HEK293 (cell line): ENCODE measurements at regions not wholly inside any gene's neighbourhood (a gene's known extent, or its start where the extent isn't known, plus 50 kb on each side); places are given as distances from the start of the nearest gene placed in this dataset.

Experiments
- CTCF ChIA-PET: fragments of 350-600 bp; formaldehyde crosslinking; extraction: SDS; loops from one replicate; lab custom pipeline; 2021; ENCODE audit warnings: antibody characterized with exemption; lab: Yijun Ruan, JAX
- POLR2A ChIA-PET: fragments of 300-600 bp; formaldehyde crosslinking; extraction: SDS; loops from one replicate; lab custom pipeline; 2020; ENCODE audit warnings: antibody characterized with exemption, inconsistent platforms; lab: Yijun Ruan, JAX
- H3K27ac ChIP-seq: fragments of 200-500 bp; sonication (Bioruptor generic); 2 replicates; pipeline ENCODE4 v1.5.1; 2014; ENCODE audit warnings: low read depth, low read length, control low read depth, inconsistent platforms; ENCODE audit errors: extremely low read depth
- H3K36me3 ChIP-seq, 2 experiments: fragments of 200-500 bp in 1 of 2; sonication (Bioruptor generic) in 1 of 2; 1 replicate in 1 of 2; 2 replicates in 1 of 2; pipeline ENCODE4 v1.5.1; 2014 to 2017; ENCODE audit warnings: inconsistent platforms in 2 of 2, low read length in 2 of 2; ENCODE audit not compliant: control insufficient read depth in 2 of 2, insufficient read depth in 1 of 2
- H3K4me1 ChIP-seq: fragments of 200-500 bp; sonication (Bioruptor generic); 2 replicates; pipeline ENCODE4 v1.5.1; 2014; ENCODE audit warnings: mild to moderate bottlenecking, low read length, inconsistent platforms; ENCODE audit not compliant: control insufficient read depth, insufficient read depth
- H3K4me3 ChIP-seq: 2 replicates; pipeline ENCODE4 v1.5.1; 2011; ENCODE audit warnings: low read depth, mild to moderate bottlenecking, control low read depth, low read length, moderate library complexity
- H3K9me3 ChIP-seq: fragments of 200-500 bp; sonication (Bioruptor generic); 2 replicates; pipeline ENCODE4 v1.5.1; 2014; ENCODE audit warnings: low read depth, low read length, inconsistent platforms; ENCODE audit not compliant: control insufficient read depth, insufficient read depth
- HOXD13 ChIP-seq: sonication (generic); formaldehyde crosslinking; IDR thresholded peaks from 2 replicates; pipeline ENCODE4 v1.8.0; 2022; ENCODE audit warnings: missing genetic modification reagents, borderline replicate concordance
- OSR2 ChIP-seq: fragments of 450-650 bp; formaldehyde crosslinking; IDR thresholded peaks from 2 replicates; pipeline ENCODE4 v1.5.1; 2016; ENCODE audit warnings: missing biosample characterization, missing genetic modification characterization
- PRDM1 ChIP-seq: fragments of 450-650 bp; formaldehyde crosslinking; IDR thresholded peaks from 2 replicates; pipeline ENCODE4; 2016; ENCODE audit warnings: missing biosample characterization, missing genetic modification characterization
- YY2 ChIP-seq: fragments of 450-650 bp; formaldehyde crosslinking; IDR thresholded peaks from 2 replicates; pipeline ENCODE4 v1.5.1; 2016; ENCODE audit warnings: missing biosample characterization, missing genetic modification characterization
- ZNF146 ChIP-seq: fragments of 450-650 bp; formaldehyde crosslinking; IDR thresholded peaks from 2 replicates; pipeline ENCODE4 v1.5.1; 2016; ENCODE audit warnings: missing biosample characterization, missing genetic modification characterization
- ZNF274 ChIP-seq, 2 experiments: fragments of 200-500 bp in 1 of 2; fragments of 450-650 bp in 1 of 2; sonication (Bioruptor generic) in 1 of 2; formaldehyde crosslinking in 1 of 2; IDR thresholded peaks; 2 replicates each; pipeline versions ENCODE4 v1.5.1 to v1.6.1; 2014 to 2016; ENCODE audit warnings: borderline replicate concordance in 1 of 2, inconsistent platforms in 1 of 2, low read length in 1 of 2, missing biosample characterization in 1 of 2, missing genetic modification characterization in 1 of 2
- ZNF324 ChIP-seq: fragments of 450-650 bp; formaldehyde crosslinking; IDR thresholded peaks from 2 replicates; pipeline ENCODE4 v1.5.1; 2016; ENCODE audit warnings: missing biosample characterization, missing genetic modification characterization
- ZNF560 ChIP-seq: fragments of 450-650 bp; formaldehyde crosslinking; IDR thresholded peaks from 2 replicates; pipeline ENCODE4 v1.5.1; 2017; ENCODE audit warnings: missing biosample characterization, missing genetic modification characterization, borderline replicate concordance
- ZNF707 ChIP-seq: fragments of 450-650 bp; formaldehyde crosslinking; IDR thresholded peaks from 2 replicates; pipeline ENCODE4 v1.5.1; 2016; ENCODE audit warnings: missing biosample characterization, missing genetic modification characterization
- TF ChIP-seq, protein P1 (sequence below): fragments of 450-650 bp; IDR thresholded peaks from 2 replicates; pipeline ENCODE4 v1.5.1; 2018; ENCODE audit warnings: missing biosample characterization, mild to moderate bottlenecking, missing genetic modification characterization
- TF ChIP-seq, protein P2 (sequence below): fragments of 450-650 bp; formaldehyde crosslinking; IDR thresholded peaks from 2 replicates; pipeline ENCODE4 v1.5.1; 2016; ENCODE audit warnings: missing biosample characterization, missing genetic modification characterization
- TF ChIP-seq, protein P3 (sequence below): fragments of 450-650 bp; formaldehyde crosslinking; IDR thresholded peaks from 2 replicates; pipeline ENCODE4 v1.5.1; 2016; ENCODE audit warnings: missing biosample characterization, missing genetic modification characterization
- TF ChIP-seq, protein P4 (sequence below): IDR thresholded peaks from 2 replicates; pipeline ENCODE4 v1.6.1; 2011; ENCODE audit warnings: mild to moderate bottlenecking, low read depth, low read length, borderline replicate concordance
- TF ChIP-seq, protein P5 (sequence below): fragments of 450-650 bp; formaldehyde crosslinking; IDR thresholded peaks from 2 replicates; pipeline ENCODE4 v1.5.1; 2016; ENCODE audit warnings: missing biosample characterization, missing genetic modification characterization
- TF ChIP-seq, protein P6 (sequence below): fragments of 450-650 bp; formaldehyde crosslinking; IDR thresholded peaks from 2 replicates; pipeline ENCODE4 v1.5.1; 2017; ENCODE audit warnings: missing biosample characterization, missing genetic modification characterization
- TF ChIP-seq, protein P7 (sequence below): fragments of 450-650 bp; formaldehyde crosslinking; IDR thresholded peaks from 2 replicates; pipeline ENCODE4 v1.5.1; 2016; ENCODE audit warnings: missing biosample characterization, missing genetic modification characterization, borderline replicate concordance

DNA sequence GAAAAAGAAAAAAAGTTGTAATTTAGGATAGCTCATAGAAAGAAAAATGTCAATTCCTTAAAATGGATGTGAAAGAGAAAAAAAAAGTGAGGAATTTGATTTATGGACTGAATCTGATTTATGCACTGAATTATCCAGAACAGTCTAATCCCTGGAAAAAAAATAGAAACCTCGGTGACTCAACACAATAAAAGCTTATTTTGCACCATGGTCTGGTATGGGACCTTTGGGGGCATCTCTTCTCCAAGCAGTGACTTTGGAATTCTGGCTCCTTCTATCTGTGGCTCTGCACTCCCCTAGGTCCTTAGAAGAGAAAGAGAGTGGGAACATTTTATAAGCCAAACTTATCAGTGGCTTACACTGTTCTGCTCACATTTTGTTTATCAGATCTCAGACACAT is 471.7 kb upstream of the B3GALT2 start:
- no peaks in the 10 kb centered on the region; the same call in 1 of the 2 replicates for H3K9me3 ChIP-seq
- H3K27ac ChIP-seq = no peak overlapping the region
- no peak overlapping the region for H3K4me3 ChIP-seq
- TF ChIP-seq OSR2 (no peak), HOXD13 (CRISPR knock-in tag) (no peak)
- TF ChIP-seq, protein P1, sequence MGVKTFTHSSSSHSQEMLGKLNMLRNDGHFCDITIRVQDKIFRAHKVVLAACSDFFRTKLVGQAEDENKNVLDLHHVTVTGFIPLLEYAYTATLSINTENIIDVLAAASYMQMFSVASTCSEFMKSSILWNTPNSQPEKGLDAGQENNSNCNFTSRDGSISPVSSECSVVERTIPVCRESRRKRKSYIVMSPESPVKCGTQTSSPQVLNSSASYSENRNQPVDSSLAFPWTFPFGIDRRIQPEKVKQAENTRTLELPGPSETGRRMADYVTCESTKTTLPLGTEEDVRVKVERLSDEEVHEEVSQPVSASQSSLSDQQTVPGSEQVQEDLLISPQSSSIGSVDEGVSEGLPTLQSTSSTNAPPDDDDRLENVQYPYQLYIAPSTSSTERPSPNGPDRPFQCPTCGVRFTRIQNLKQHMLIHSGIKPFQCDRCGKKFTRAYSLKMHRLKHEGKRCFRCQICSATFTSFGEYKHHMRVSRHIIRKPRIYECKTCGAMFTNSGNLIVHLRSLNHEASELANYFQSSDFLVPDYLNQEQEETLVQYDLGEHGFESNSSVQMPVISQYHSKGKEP = no peak
- H3K4me1 ChIP-seq = no peaks in the 10 kb centered on the region
- ChIA-PET POLR2A (no interaction called here), CTCF (no interaction called here)
- no peaks in the 10 kb centered on the region for H3K36me3 ChIP-seq

DNA sequence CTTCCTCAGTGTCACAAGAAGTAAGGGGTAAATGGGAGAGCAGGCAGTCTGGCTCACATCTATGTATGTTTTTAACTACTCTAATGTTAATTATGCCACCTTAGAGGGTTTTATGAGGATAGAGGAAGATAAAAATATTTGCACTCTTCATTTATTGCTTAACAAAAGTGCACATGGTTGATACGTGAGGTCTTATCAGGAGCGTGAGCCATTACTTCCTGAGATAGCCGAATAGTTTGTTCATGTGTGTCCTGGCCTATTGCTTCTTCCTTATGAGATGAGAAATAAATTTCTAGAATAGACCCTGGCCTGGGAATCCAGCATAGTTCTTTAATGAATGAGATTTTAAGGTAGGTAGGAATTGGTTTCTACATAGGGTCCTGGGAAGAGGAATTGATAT is 471.1 kb upstream of the B3GALT2 start:
- ChIA-PET CTCF (no interaction called here), POLR2A (no interaction called here)
- Histone ChIP-seq H3K9me3 (no peaks in the 10 kb centered on the region; the same call in 1 of the 2 replicates), H3K4me1 (no peaks in the 10 kb centered on the region), H3K27ac (no peak overlapping the region), H3K4me3 (no peak overlapping the region), H3K36me3 (no peaks in the 10 kb centered on the region)
- TF ChIP-seq ZNF324 (tag by site-specific recombination) = no peak
- TF ChIP-seq, protein P2, sequence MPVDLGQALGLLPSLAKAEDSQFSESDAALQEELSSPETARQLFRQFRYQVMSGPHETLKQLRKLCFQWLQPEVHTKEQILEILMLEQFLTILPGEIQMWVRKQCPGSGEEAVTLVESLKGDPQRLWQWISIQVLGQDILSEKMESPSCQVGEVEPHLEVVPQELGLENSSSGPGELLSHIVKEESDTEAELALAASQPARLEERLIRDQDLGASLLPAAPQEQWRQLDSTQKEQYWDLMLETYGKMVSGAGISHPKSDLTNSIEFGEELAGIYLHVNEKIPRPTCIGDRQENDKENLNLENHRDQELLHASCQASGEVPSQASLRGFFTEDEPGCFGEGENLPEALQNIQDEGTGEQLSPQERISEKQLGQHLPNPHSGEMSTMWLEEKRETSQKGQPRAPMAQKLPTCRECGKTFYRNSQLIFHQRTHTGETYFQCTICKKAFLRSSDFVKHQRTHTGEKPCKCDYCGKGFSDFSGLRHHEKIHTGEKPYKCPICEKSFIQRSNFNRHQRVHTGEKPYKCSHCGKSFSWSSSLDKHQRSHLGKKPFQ (tag by site-specific recombination) = no peak
- no peak for TF ChIP-seq ZNF707 (tag by site-specific recombination)
- TF ChIP-seq, protein P3, sequence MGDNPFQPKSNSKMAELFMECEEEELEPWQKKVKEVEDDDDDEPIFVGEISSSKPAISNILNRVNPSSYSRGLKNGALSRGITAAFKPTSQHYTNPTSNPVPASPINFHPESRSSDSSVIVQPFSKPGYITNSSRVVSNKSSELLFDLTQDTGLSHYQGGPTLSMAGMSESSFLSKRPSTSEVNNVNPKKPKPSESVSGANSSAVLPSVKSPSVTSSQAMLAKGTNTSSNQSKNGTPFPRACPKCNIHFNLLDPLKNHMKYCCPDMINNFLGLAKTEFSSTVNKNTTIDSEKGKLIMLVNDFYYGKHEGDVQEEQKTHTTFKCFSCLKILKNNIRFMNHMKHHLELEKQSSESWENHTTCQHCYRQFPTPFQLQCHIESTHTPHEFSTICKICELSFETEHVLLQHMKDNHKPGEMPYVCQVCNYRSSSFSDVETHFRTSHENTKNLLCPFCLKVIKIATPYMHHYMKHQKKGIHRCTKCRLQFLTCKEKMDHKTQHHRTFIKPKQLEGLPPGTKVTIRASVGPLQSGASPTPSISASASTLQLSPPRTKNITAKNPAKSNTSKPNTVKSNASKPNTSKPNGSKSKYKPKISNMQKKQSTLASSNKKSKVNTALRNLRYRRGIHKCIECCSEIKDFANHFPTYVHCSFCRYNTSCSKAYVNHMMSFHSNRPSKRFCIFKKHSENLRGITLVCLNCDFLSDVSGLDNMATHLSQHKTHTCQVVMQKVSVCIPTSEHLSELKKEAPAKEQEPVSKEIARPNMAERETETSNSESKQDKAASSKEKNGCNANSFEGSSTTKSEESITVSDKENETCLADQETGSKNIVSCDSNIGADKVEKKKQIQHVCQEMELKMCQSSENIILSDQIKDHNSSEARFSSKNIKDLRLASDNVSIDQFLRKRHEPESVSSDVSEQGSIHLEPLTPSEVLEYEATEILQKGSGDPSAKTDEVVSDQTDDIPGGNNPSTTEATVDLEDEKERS = no peak
- no peak for TF ChIP-seq ZNF560 (tag by site-specific recombination)
- no peak for TF ChIP-seq ZNF274 (IDR thresholded peaks at IDR 0.05; ENCODE audit: low read length)
- no peak for TF ChIP-seq ZNF274 (tag by site-specific recombination; IDR thresholded peaks at IDR 0.05; ENCODE audit: borderline replicate concordance)
- TF ChIP-seq ZNF146 = no peak
- TF ChIP-seq, protein P4, sequence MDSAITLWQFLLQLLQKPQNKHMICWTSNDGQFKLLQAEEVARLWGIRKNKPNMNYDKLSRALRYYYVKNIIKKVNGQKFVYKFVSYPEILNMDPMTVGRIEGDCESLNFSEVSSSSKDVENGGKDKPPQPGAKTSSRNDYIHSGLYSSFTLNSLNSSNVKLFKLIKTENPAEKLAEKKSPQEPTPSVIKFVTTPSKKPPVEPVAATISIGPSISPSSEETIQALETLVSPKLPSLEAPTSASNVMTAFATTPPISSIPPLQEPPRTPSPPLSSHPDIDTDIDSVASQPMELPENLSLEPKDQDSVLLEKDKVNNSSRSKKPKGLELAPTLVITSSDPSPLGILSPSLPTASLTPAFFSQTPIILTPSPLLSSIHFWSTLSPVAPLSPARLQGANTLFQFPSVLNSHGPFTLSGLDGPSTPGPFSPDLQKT = no peak
- TF ChIP-seq, protein P5, sequence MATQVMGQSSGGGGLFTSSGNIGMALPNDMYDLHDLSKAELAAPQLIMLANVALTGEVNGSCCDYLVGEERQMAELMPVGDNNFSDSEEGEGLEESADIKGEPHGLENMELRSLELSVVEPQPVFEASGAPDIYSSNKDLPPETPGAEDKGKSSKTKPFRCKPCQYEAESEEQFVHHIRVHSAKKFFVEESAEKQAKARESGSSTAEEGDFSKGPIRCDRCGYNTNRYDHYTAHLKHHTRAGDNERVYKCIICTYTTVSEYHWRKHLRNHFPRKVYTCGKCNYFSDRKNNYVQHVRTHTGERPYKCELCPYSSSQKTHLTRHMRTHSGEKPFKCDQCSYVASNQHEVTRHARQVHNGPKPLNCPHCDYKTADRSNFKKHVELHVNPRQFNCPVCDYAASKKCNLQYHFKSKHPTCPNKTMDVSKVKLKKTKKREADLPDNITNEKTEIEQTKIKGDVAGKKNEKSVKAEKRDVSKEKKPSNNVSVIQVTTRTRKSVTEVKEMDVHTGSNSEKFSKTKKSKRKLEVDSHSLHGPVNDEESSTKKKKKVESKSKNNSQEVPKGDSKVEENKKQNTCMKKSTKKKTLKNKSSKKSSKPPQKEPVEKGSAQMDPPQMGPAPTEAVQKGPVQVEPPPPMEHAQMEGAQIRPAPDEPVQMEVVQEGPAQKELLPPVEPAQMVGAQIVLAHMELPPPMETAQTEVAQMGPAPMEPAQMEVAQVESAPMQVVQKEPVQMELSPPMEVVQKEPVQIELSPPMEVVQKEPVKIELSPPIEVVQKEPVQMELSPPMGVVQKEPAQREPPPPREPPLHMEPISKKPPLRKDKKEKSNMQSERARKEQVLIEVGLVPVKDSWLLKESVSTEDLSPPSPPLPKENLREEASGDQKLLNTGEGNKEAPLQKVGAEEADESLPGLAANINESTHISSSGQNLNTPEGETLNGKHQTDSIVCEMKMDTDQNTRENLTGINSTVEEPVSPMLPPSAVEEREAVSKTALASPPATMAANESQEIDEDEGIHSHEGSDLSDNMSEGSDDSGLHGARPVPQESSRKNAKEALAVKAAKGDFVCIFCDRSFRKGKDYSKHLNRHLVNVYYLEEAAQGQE (tag by site-specific recombination) = no peak
- TF ChIP-seq, protein P6, sequence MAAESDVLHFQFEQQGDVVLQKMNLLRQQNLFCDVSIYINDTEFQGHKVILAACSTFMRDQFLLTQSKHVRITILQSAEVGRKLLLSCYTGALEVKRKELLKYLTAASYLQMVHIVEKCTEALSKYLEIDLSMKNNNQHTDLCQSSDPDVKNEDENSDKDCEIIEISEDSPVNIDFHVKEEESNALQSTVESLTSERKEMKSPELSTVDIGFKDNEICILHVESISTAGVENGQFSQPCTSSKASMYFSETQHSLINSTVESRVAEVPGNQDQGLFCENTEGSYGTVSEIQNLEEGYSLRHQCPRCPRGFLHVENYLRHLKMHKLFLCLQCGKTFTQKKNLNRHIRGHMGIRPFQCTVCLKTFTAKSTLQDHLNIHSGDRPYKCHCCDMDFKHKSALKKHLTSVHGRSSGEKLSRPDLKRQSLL (tag by site-specific recombination) = no peak
- TF ChIP-seq YY2 (tag by site-specific recombination) = no peak
- TF ChIP-seq, protein P7, sequence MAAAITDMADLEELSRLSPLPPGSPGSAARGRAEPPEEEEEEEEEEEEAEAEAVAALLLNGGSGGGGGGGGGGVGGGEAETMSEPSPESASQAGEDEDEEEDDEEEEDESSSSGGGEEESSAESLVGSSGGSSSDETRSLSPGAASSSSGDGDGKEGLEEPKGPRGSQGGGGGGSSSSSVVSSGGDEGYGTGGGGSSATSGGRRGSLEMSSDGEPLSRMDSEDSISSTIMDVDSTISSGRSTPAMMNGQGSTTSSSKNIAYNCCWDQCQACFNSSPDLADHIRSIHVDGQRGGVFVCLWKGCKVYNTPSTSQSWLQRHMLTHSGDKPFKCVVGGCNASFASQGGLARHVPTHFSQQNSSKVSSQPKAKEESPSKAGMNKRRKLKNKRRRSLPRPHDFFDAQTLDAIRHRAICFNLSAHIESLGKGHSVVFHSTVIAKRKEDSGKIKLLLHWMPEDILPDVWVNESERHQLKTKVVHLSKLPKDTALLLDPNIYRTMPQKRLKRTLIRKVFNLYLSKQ (tag by site-specific recombination) = no peak
- no peak for TF ChIP-seq PRDM1
